Tibial nerve (tissue), 4 donors: ENCODE measurements at regions not wholly inside any gene's neighbourhood (a gene's known extent, or its start where the extent isn't known, plus 50 kb on each side); places are given as distances from the start of the nearest gene placed in this dataset.

Source experiments
- DNase-seq, 2 donors: peaks; one replicate each; pipeline ENCODE4 v3.0.0-alpha.2; 2019; ENCODE audit warnings: low spot score in 2 of 2
- H3K27ac ChIP-seq, 4 donors: fragments of 200-600 bp; sonication (generic) in 3 of 4; one replicate each; pipeline ENCODE4 v1.5.1; 2017 to 2019; ENCODE audit warnings: mild to moderate bottlenecking in 1 of 4
- H3K27me3 ChIP-seq, 2 donors: fragments of 200-600 bp; sonication (generic) in 1 of 2; one replicate each; pipeline versions ENCODE4 v1.5.1 to v1.6.0; 2017 to 2019
- H3K36me3 ChIP-seq, 3 donors: fragments of 200-600 bp; sonication (generic); one replicate each; pipeline ENCODE4 v1.5.1; 2018 to 2019
- H3K4me1 ChIP-seq, 4 donors: fragments of 200-600 bp; sonication (generic) in 3 of 4; one replicate each; pipeline ENCODE4 v1.5.1; 2017 to 2019
- H3K4me3 ChIP-seq, 4 donors: fragments of 200-600 bp; sonication (generic) in 3 of 4; one replicate each; pipeline ENCODE4 v1.5.1; 2017 to 2019; ENCODE audit warnings: mild to moderate bottlenecking in 1 of 4, moderate library complexity in 1 of 4
- H3K9me3 ChIP-seq, 4 donors: fragments of 200-600 bp; sonication (generic) in 3 of 4; one replicate each; pipeline ENCODE4 v1.5.1; 2017 to 2019
- EP300 ChIP-seq, 2 donors: sonication (generic); formaldehyde crosslinking; IDR thresholded peaks; one replicate each; pipeline ENCODE4 v1.6.1; 2017; ENCODE audit warnings: antibody characterized with exemption in 2 of 2, mild to moderate bottlenecking in 1 of 2
- POLR2A ChIP-seq, 2 donors: fragments of 450-650 bp; IDR thresholded peaks; one replicate each; pipeline ENCODE4 v1.6.1; 2017; ENCODE audit warnings: antibody characterized with exemption in 2 of 2, mild to moderate bottlenecking in 2 of 2, moderate library complexity in 2 of 2
- WGBS, 2 donors: methylation state at CpG; one replicate each; pipeline ENCODE4 v1.1.5; 2018; 5-methylcytosine and 5-hydroxymethylcytosine counted together
- TF ChIP-seq, protein P1 (sequence below), 5 experiments: fragments of 200-600 bp in 3 of 5; fragments of 450-650 bp in 2 of 5; sonication (generic) in 3 of 5; IDR thresholded peaks; one replicate each; pipeline ENCODE4 v1.5.1; 2016 to 2019; ENCODE audit warnings: antibody characterized with exemption in 5 of 5, mild to moderate bottlenecking in 3 of 5, moderate library complexity in 2 of 5

GRCh38 chr6:153832543-153832942 is 206.5 kb upstream of the OPRM1 start:
- Histone ChIP-seq H3K27me3 (no peaks in the 10 kb centered on the region), H3K27ac (no peak overlapping the region), H3K36me3 (no peaks in the 10 kb centered on the region), H3K4me1 (no peaks in the 10 kb centered on the region), H3K9me3 (no peaks in the 10 kb centered on the region), H3K4me3 (no peak overlapping the region)
- TF ChIP-seq EP300 (IDR thresholded peaks at IDR 0.05) (no peak), POLR2A (IDR thresholded peaks at IDR 0.05) (no peak)
- TF ChIP-seq, protein P1, sequence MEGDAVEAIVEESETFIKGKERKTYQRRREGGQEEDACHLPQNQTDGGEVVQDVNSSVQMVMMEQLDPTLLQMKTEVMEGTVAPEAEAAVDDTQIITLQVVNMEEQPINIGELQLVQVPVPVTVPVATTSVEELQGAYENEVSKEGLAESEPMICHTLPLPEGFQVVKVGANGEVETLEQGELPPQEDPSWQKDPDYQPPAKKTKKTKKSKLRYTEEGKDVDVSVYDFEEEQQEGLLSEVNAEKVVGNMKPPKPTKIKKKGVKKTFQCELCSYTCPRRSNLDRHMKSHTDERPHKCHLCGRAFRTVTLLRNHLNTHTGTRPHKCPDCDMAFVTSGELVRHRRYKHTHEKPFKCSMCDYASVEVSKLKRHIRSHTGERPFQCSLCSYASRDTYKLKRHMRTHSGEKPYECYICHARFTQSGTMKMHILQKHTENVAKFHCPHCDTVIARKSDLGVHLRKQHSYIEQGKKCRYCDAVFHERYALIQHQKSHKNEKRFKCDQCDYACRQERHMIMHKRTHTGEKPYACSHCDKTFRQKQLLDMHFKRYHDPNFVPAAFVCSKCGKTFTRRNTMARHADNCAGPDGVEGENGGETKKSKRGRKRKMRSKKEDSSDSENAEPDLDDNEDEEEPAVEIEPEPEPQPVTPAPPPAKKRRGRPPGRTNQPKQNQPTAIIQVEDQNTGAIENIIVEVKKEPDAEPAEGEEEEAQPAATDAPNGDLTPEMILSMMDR (IDR thresholded peaks at IDR 0.05): no peak
- 92% methylated on average over 9 of the region's 9 CpGs for WGBS, 2 donors
- DNase-seq: no peak

DNA sequence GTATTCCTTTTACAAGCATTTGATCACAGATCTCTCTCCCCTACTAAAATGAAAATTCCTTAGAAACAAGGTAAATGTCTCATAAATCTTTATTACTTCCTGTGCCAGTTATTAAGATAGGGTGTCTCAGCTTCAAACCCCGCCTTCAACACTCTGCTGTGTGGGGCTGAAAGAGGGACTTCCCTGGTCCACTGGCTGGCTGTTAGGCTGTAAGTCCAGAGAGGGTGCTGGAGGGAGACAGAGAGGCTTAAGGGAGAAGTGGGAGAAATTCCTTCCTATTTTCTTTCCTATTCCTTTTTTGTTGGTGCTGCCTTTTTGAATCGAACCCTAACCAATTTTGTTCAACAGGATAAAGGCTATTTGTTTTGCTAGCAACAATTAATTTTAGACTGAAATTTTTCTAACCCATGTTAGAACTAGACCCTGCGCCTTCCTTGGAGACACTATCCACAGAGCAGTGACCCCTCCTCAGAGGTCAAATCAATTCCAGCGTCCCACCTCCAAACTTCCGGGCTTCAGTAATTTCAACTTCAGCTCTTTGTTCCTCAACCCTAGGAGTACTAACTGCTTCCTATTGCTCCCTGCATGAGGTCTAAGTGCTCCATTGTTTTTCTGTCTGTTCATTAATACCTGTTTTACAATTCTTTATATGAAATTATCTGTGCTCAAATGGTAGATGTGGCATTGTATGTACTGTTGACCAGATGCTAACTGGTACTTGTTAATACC is 207.5 kb upstream of the OPRM1 start:
- DNase-seq: no peak
- Histone ChIP-seq H3K4me3 (no peak overlapping the region), H3K9me3 (no peaks in the 10 kb centered on the region), H3K4me1 (no peaks in the 10 kb centered on the region), H3K27ac (no peak overlapping the region), H3K27me3 (no peaks in the 10 kb centered on the region), H3K36me3 (no peaks in the 10 kb centered on the region)
- 44 to 46% methylated on average over 5 of the region's 5 CpGs for WGBS, 2 donors
- TF ChIP-seq, protein P1 (IDR thresholded peaks at IDR 0.05): no peak
- TF ChIP-seq POLR2A (IDR thresholded peaks at IDR 0.05): no peak
- no peak for TF ChIP-seq EP300 (IDR thresholded peaks at IDR 0.05)

DNA sequence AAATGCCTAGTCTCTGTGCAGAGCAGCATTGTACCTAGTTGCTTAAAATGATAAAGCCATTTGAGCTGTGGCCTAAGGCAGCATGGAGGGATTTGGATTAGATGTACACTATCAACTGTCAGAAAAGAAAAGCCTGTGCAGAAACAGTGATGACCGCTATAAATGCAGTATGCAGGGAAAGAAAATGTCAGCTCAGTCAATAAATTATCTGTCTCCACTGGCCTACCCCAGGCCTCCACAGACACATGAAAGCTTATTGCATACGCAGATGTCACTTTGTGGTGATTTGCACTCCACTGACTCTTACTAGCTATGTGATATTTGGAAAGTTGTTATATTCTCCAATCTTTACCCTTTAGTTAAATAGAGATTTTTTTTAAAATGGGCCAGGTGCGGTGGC is 221.9 kb upstream of the OPRM1 start:
- Histone ChIP-seq H3K36me3 (no peaks in the 10 kb centered on the region), H3K9me3 (peaks cover 0 to 28% (median 2%) of the 10 kb centered on the region in 4 donors), H3K27ac (no peak overlapping the region), H3K4me3 (no peak overlapping the region), H3K27me3 (no peaks in the 10 kb centered on the region), H3K4me1 (no peaks in the 10 kb centered on the region)
- 91 to 92% methylated on average over 3 of the region's 3 CpGs for WGBS, 2 donors
- DNase-seq: no peak
- TF ChIP-seq POLR2A (IDR thresholded peaks at IDR 0.05): no peak
- TF ChIP-seq EP300 (IDR thresholded peaks at IDR 0.05): no peak
- TF ChIP-seq, protein P1 (IDR thresholded peaks at IDR 0.05): no peak

DNA sequence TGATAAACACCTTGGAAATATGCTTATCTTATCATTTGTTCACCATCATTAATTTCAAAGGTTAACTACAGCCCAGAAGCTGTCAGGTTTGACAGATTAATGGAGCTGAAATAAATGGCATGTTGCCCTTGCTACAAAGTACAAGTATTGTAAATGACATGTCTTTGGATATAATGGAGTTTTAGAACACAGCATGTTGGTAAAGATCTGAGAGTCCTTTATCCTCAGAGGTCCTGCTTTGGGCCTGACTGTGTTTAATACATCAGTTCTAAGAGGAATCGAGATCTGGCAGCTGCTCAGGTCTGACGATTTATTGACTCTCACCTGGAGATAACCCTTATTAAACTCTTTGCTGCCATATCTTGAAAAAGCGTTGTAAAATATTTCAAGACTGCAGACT is 222.7 kb upstream of the OPRM1 start:
- WGBS, 2 donors: 60 to 76% methylated on average over 3 of the region's 3 CpGs

GRCh38 chr6:153814136-153814535 is 224.9 kb upstream of the OPRM1 start:
- Histone ChIP-seq H3K4me1 (no peaks in the 10 kb centered on the region), H3K36me3 (no peaks in the 10 kb centered on the region), H3K27me3 (no peaks in the 10 kb centered on the region), H3K9me3 (peaks cover 0 to 28% (median 2%) of the 10 kb centered on the region in 4 donors), H3K4me3 (no peak overlapping the region), H3K27ac (no peak overlapping the region)
- no peak for TF ChIP-seq EP300 (IDR thresholded peaks at IDR 0.05)
- TF ChIP-seq, protein P1 (IDR thresholded peaks at IDR 0.05): no peak
- no peak for DNase-seq
- WGBS, 2 donors: 30 to 43% methylated on average over 1 of the region's 1 CpG

More for the DNA sequence above, 222.7 kb upstream of the OPRM1 start:
- H3K9me3 ChIP-seq: peaks cover 0 to 28% (median 2%) of the 10 kb centered on the region in 4 donors
- no peak overlapping the region for H3K27ac ChIP-seq
- DNase-seq: no peak
- no peaks in the 10 kb centered on the region for H3K27me3 ChIP-seq
- H3K36me3 ChIP-seq: no peaks in the 10 kb centered on the region
- no peak overlapping the region for H3K4me3 ChIP-seq
- TF ChIP-seq POLR2A (IDR thresholded peaks at IDR 0.05): no peak
- no peak for TF ChIP-seq EP300 (IDR thresholded peaks at IDR 0.05)
- TF ChIP-seq, protein P1 (IDR thresholded peaks at IDR 0.05): no peak
- H3K4me1 ChIP-seq: no peaks in the 10 kb centered on the region
